ENCODE measurements at regions not wholly inside any gene's neighbourhood (a gene's known extent, or its start where the extent isn't known, plus 50 kb on each side); places are given as distances from the start of the nearest gene placed in this dataset.
"Not testable (repeated sequence)": the region's sequence is repeated elsewhere in the genome, so short reads cannot be mapped to it uniquely, and the experiment has no call there.

GRCh38 chr10:94088926-94089381, 95.2 kb downstream of the PLCE1 start:
- DNase-seq: peak; percentile 42

GRCh38 chr10:94091649-94092048, 97.9 kb downstream of the PLCE1 start:
- DNase-seq: no peak

DNA sequence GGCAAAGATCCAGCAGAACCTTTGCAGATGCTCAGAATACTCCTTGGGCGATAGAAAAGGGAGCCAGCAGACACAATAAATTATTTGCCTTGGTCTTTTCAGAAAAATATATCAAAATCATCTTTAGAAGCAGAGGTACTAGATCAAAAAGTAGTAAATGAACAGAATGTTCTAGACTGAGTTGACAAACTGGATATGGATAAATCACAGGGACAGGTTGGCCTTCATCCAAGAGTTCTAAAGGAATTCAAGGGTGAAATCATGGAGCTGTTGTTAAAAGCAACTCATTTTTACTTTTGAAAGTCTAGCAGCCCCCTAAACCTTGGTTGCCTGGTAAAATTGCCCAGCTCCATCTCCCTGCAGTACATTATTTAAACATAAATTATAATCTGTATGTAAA, 99.1 kb downstream of the PLCE1 start:
- no peak for DNase-seq

- no peak for DNase-seq
Measured at GRCh38 chr10:94093286-94093905, 99.7 kb downstream of the PLCE1 start.

- DNase-seq: no peak
Measured at GRCh38 chr10:94094540-94094939, 100.8 kb downstream of the PLCE1 start.

GRCh38 chr10:94097656-94098055, 103.9 kb downstream of the PLCE1 start:
- peak; percentile 6 for DNase-seq

DNA sequence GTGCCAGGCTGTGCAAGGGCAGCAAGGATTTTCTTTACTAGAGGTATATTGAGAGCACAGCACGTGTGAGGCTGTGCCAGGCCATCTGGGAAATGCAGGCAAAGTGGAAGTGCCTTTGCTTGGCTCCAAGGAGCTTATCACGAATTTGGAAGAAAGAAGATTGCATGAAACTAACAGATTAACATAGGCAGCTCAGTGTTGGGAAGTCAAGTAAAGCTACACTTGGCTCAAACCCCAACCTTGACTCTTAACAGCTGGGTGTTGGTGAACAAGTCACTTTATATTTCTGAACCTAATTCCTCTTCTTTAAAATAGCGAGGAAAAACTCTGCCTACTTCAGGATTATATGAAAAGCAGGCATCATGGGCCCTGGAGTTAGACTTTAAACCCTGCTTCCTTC, 105.2 kb downstream of the PLCE1 start:
- DNase-seq: no peak

DNA sequence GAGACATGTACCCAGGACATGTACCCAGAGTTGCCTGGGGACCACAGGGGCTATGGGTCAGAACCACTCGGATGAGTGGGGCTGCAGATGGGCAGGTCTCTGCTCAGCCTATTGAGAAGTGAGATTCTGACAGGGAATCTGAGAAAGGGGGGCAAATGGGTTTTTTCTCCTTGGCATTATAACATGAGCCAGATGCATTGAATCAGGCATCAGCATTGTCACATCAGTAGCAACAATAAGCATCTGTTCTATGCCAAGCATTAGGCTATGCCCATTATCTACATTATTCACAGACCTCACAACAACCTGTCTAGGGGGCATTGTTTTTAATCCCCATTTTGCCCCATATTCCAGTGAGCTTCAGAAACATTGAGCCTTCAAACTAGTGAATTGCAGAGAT, 108.2 kb downstream of the PLCE1 start:
- DNase-seq: no peak

DNA sequence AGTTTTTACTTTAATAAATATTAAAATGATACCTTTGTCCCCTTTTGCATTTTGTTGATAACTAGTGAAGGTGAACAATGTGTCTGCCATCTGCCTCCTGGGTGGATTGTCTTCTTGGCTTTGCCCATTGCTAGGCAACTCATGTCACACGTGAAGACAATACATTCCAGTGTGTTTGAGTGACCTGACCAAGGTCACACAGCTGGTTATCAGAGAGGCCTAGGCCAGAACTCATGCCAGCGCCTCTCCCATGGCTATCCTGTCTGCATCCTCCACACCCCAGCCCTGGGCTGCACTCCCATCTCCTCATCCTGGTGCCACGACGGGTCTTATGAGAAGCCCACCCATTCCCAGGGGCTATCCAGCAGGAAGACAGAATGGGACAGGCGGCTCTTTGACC, 108.7 kb downstream of the PLCE1 start:
- peak; percentile 13 for DNase-seq

DNA sequence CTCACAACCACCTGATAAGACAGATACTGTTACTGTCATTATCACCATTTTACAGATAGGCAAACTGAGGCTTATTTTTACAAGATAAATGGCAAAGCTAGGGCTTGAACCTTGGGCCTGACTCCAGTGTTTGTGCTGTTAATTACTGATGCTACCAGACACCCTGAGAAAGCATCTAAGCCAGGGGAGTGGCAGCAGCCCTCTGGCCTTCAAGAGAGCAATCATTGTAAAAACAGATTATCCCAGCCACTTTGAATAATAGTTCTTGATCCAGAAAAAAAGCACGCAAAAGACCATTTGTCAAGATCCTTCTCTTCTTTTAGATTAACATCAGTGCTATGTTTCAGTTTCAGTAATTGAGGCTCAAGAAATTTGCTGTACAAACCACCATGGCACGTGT, 109.5 kb downstream of the PLCE1 start:
- no peak for DNase-seq

DNA sequence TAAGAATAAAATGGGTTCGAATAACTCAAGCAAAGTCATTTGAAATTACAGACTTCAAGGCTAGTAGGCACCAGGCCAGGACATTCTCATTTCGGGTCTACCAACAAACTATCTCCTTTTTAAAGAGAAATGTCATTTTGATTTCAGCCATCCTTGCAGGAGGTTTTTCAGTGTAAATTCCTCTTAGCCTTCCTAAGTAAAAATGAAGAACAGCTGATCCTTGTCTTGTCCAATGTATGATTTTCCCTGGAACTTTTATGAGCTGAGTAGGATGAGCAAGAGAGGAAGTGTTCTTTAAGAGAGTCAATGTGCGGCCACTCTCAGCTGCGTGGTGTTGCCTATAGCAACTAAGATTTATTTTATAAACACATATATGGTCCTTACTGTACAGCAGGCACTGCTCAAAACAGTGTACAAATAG, 110.1 kb downstream of the PLCE1 start:
- no peak for DNase-seq

- no peak for DNase-seq
Measured at GRCh38 chr10:94104316-94105000, 110.7 kb downstream of the PLCE1 start.

DNA sequence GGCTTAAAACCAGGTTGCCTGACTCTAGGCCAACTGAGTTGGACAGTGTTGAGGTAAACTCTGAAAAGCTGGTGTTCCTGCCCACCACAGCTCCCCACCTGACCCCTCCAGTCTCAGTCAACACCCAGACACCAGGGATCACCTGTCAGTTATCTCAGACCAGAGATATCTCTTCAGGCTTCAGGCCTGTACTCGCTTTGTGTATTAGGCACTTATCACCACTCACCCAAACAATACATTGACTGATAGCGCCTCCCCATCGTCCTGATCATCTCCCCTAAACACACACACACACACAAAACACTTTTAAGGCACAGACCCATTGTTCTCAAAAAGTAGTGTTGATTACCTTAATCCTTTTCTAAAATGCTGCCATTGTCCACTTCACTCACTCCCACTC, 111.5 kb downstream of the PLCE1 start:
- DNase-seq: no peak

GRCh38 chr10:94107191-94107590, 113.5 kb downstream of the PLCE1 start:
- DNase-seq: no peak

- no peak for DNase-seq
Measured at GRCh38 chr10:94108200-94108599, 114.5 kb downstream of the PLCE1 start.

GRCh38 chr10:94111367-94111766, 117.6 kb downstream of the PLCE1 start:
- peak; percentile 7 for DNase-seq

- no peak for DNase-seq
Measured at GRCh38 chr10:94112321-94112720, 118.6 kb downstream of the PLCE1 start.

GRCh38 chr10:94115725-94116124, 122.0 kb downstream of the PLCE1 start:
- DNase-seq: peak; percentile 97

- DNase-seq: no peak
Measured at GRCh38 chr10:94116848-94117247, 123.1 kb downstream of the PLCE1 start.

DNA sequence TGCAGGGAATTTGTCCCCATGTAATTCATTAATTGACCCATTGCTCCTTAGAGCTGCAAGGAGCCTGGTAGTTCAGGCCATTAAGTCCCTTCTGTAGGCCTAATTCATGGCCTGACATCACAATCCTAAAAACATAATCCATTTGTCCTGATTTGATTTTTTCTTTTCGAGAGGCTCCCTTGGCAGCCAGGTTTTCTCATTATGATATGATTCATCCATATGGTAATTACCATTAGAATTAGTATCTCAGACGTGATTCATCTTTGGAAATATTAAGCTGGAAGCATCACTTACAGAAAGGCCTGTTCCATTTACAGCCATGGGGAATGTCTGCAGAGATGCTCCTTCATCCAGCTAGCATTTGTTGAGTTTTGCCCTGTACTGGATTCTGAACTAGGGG, 128.5 kb downstream of the PLCE1 start:
- DNase-seq: no peak

GRCh38 chr10:94123258-94123995, 129.7 kb downstream of the PLCE1 start:
- no peak for DNase-seq

DNA sequence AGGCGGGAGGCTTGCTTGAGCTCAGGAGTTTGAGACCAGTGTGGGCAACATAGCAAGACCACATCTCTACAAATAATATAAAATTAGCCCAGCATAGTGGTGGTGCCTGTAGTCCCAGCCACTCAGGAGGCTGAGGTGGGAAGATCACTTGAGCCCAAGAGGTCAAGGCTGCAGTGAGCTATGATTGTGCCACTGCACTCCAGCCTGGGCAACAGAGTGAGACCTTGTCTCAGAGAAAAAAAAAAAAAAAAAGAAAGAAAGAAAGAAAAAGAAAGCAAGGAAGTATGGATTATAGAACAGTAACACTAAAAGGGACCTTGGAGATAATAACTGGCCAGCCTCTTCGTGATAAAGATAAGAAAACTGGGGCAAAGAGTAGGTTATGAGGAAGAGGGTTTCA, 130.4 kb downstream of the PLCE1 start:
- not testable (repeated sequence) for DNase-seq

GRCh38 chr10:94125268-94125667, 131.5 kb downstream of the PLCE1 start:
- not testable (repeated sequence) for DNase-seq

DNA sequence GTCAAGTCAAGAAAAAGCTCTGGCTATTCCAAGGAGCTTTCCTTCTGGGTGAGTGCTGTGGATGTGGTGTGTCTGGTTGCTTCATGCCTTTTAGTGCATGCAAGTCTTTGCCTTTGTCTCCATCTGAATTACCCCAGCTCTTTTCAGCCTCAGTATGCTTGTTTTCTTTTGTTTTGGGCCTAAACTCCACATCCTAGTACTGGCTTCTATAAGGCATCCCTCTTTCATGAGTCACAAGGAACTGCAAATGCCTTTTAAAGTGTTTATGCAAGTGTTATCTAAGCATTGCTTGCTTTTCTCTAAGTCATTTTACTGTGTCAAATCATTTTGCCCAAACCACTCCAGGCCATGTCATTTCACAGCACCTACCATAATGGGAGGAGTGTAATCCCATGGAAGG, 132.1 kb downstream of the PLCE1 start:
- DNase-seq: no peak

All from DMS53 (cell line).